Endometrium (tissue), 2 donors: ENCODE measurements at regions not wholly inside any gene's neighbourhood (a gene's known extent, or its start where the extent isn't known, plus 50 kb on each side); places are given as distances from the start of the nearest gene placed in this dataset.

Source experiments
- FAIRE-seq: peaks from 2 replicates; lab custom pipeline; 2012; peaks lifted over from hg19 to GRCh38; lab: Jason Lieb, UNC
- donor health status: control.
- donor health status: control.

DNA sequence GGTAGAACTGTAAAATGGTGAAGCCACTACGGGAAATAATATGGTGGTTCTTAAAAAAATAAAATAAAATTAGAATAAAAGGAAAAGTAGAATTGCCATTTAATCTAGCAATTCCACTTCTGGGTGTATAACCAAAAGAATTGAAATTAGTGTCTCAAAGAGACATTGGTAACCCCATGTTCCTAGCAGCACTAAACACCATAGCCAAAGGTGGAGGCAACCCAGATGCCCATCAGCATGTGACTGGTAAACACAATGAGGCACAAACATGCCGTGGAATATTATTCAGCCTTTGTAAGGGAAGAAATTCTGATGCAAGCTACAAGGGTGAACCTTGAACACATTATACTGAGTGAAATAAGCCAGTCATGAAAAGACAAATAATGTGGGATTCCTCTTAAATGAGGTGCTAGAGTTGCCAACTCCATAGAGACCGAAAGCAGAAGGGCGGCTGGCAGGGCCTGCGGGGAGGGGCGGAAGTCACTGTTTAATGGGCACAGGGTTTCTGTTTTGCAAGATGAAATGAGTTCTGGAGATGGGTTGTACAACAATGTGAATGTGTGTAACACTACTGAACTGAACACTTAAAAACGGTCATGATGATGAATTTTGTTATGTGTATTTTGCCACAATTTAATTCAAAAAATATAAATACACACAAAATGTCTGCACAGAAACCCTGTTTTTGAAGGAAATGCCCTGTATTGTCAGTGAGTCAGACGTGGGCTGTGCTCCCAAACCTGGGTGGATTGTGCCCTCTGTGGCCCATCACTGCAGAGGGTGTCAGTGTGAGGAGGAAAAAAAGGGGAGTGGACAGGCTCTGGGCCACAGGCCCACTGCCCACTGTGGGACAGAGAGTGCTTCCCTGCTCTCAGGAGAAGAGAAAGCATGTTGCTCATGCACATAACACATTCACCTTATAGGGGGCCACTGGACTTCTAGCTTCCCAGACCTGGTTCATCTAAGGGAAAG is 49.6 kb upstream of the CD93 start:
- FAIRE-seq: no peak
